H9 (cell line): ENCODE measurements at regions not wholly inside any gene's neighbourhood (a gene's known extent, or its start where the extent isn't known, plus 50 kb on each side); places are given as distances from the start of the nearest gene placed in this dataset.

ENCODE experiments used
- DNase-seq: peaks from one replicate; pipeline ENCODE4 v3.0.0-alpha.2; 2017
- H2AFZ ChIP-seq: one replicate; pipeline ENCODE4 v1.6.1; 2013; ENCODE audit warnings: mild to moderate bottlenecking, low read length, control low read depth, moderate library complexity
- H2AK5ac ChIP-seq: 2 replicates; pipeline ENCODE4 v1.6.1; 2013; ENCODE audit warnings: low read length, control low read depth, mixed read lengths; ENCODE audit not compliant: insufficient read length
- H2BK120ac ChIP-seq: one replicate; pipeline ENCODE4 v1.6.1; 2013; ENCODE audit warnings: low read depth, mild to moderate bottlenecking, low read length, control low read depth, inconsistent platforms; ENCODE audit not compliant: poor library complexity, severe bottlenecking
- H2BK12ac ChIP-seq: 2 replicates; pipeline ENCODE4 v1.6.1; 2013; ENCODE audit warnings: low read length, control low read depth, mixed read lengths, low read depth; ENCODE audit not compliant: insufficient read length
- H2BK15ac ChIP-seq: 2 replicates; pipeline ENCODE4 v1.6.1; 2013; ENCODE audit warnings: low read depth, low read length, control low read depth
- H2BK20ac ChIP-seq: one replicate; pipeline ENCODE4 v1.6.1; 2013; ENCODE audit warnings: low read depth, mild to moderate bottlenecking, low read length, control low read depth, inconsistent platforms; ENCODE audit not compliant: poor library complexity, severe bottlenecking
- H2BK5ac ChIP-seq: 2 replicates; pipeline ENCODE4 v1.6.1; 2013; ENCODE audit warnings: low read length, control low read depth, mixed read lengths; ENCODE audit not compliant: insufficient read length
- H3K14ac ChIP-seq: 2 replicates; pipeline ENCODE4 v1.6.1; 2013; ENCODE audit warnings: low read length, control low read depth; ENCODE audit not compliant: insufficient read depth
- H3K18ac ChIP-seq: 2 replicates; pipeline ENCODE4 v1.6.1; 2013; ENCODE audit warnings: low read depth, mild to moderate bottlenecking, mixed read lengths, low read length, control low read depth; ENCODE audit not compliant: insufficient read length
- H3K23ac ChIP-seq: 2 replicates; pipeline ENCODE4 v1.6.1; 2013; ENCODE audit warnings: low read length, control low read depth, mixed read lengths, low read depth; ENCODE audit not compliant: insufficient read length
- H3K23me2 ChIP-seq: 2 replicates; pipeline ENCODE4 v1.6.1; 2013; ENCODE audit warnings: low read depth, mild to moderate bottlenecking, mixed read lengths, low read length, control low read depth; ENCODE audit not compliant: insufficient read length, poor library complexity, severe bottlenecking
- H3K27ac ChIP-seq: 2 replicates; pipeline ENCODE4 v1.5.1; 2013; ENCODE audit warnings: low read length, control low read depth, mixed read lengths, low read depth; ENCODE audit not compliant: insufficient read length
- H3K27me3 ChIP-seq: 2 replicates; pipeline ENCODE4 v1.6.1; 2013; ENCODE audit warnings: low read length, control low read depth, inconsistent platforms; ENCODE audit not compliant: insufficient read depth
- H3K4ac ChIP-seq: 2 replicates; pipeline ENCODE4 v1.6.1; 2013; ENCODE audit warnings: low read depth, mild to moderate bottlenecking, control low read depth, inconsistent platforms, low read length, moderate library complexity
- H3K4me1 ChIP-seq: 2 replicates; pipeline ENCODE4 v1.6.1; 2013; ENCODE audit warnings: low read length, control low read depth, inconsistent platforms; ENCODE audit not compliant: insufficient read depth
- H3K4me2 ChIP-seq: 2 replicates; pipeline ENCODE4 v1.6.1; 2013; ENCODE audit warnings: low read length, control low read depth, mixed read lengths; ENCODE audit not compliant: insufficient read length, insufficient read depth
- H3K56ac ChIP-seq: 2 replicates; pipeline ENCODE4 v1.6.1; 2013; ENCODE audit warnings: low read depth, mild to moderate bottlenecking, mixed read lengths, low read length, control low read depth; ENCODE audit not compliant: insufficient read length
- H3K79me1 ChIP-seq: 2 replicates; pipeline ENCODE4 v1.6.1; 2013; ENCODE audit warnings: low read depth, mild to moderate bottlenecking, moderate library complexity, low read length, control low read depth, inconsistent platforms; ENCODE audit not compliant: insufficient read depth, poor library complexity, severe bottlenecking
- H3K79me2 ChIP-seq: 2 replicates; pipeline ENCODE4 v1.6.1; 2013; ENCODE audit warnings: low read length, control low read depth, inconsistent platforms; ENCODE audit not compliant: insufficient read depth
- H3K9ac ChIP-seq: 2 replicates; pipeline ENCODE4 v1.6.1; 2013; ENCODE audit warnings: low read length, control low read depth, mixed read lengths; ENCODE audit not compliant: insufficient read length; ENCODE audit errors: extremely low read depth
- H3K9me3 ChIP-seq: one replicate; pipeline ENCODE4 v1.6.1; 2013; ENCODE audit warnings: low read depth, low read length, inconsistent platforms; ENCODE audit not compliant: control insufficient read depth
- H3T11ph ChIP-seq: one replicate; pipeline ENCODE4 v1.6.1; 2013; ENCODE audit warnings: mild to moderate bottlenecking, low read length, control low read depth, inconsistent platforms
- H4K20me1 ChIP-seq: one replicate; pipeline ENCODE4 v1.6.1; 2013; ENCODE audit not compliant: control insufficient read depth, insufficient read length, insufficient read depth
- H4K5ac ChIP-seq: 2 replicates; pipeline ENCODE4 v1.6.1; 2013; ENCODE audit warnings: low read depth, mild to moderate bottlenecking, mixed read lengths, low read length, control low read depth; ENCODE audit not compliant: insufficient read length
- H4K8ac ChIP-seq: replicated peaks from 2 replicates; pipeline ENCODE4 v1.6.1; 2013; ENCODE audit warnings: low read length, control low read depth, mixed read lengths, low read depth; ENCODE audit not compliant: insufficient read length
- H4K91ac ChIP-seq: 2 replicates; pipeline ENCODE4 v1.6.1; 2013; ENCODE audit warnings: low read depth, mild to moderate bottlenecking, moderate library complexity, mixed read lengths, low read length, control low read depth; ENCODE audit not compliant: insufficient read length
- H3K27ac Mint-ChIP-seq, 3 experiments: 2 replicates in 2 of 3; 3 replicates in 1 of 3; pipeline ENCODE4 v1.8.0; 2020 to 2021; ENCODE audit warnings: mixed read lengths in 3 of 3, mild to moderate bottlenecking in 1 of 3, moderate library complexity in 1 of 3
- H3K27me3 Mint-ChIP-seq: 2 replicates; pipeline ENCODE4 v1.8.0; 2021; ENCODE audit warnings: low read depth, mild to moderate bottlenecking, moderate library complexity, mixed read lengths
- H3K36me3 Mint-ChIP-seq, 3 experiments: 2 replicates in 2 of 3; 3 replicates in 1 of 3; pipeline ENCODE4 v1.8.0; 2020 to 2021; ENCODE audit warnings: low read depth in 3 of 3, mixed read lengths in 3 of 3; ENCODE audit not compliant: insufficient read depth in 1 of 3
- H3K4me1 Mint-ChIP-seq, 2 experiments: 2 replicates each; pipeline ENCODE4 v1.8.0; 2020; ENCODE audit warnings: mixed read lengths in 2 of 2
- H3K4me3 Mint-ChIP-seq, 2 experiments: 2 replicates in 1 of 2; 3 replicates in 1 of 2; pipeline ENCODE4 v1.8.0; 2020 to 2021; ENCODE audit warnings: mild to moderate bottlenecking in 2 of 2, mixed read lengths in 2 of 2, moderate library complexity in 1 of 2
- H3K9me3 Mint-ChIP-seq, 2 experiments: 2 replicates in 1 of 2; 3 replicates in 1 of 2; pipeline ENCODE4 v1.8.0; 2020; ENCODE audit warnings: mild to moderate bottlenecking in 2 of 2, mixed read lengths in 2 of 2, moderate library complexity in 1 of 2
- WGBS: extraction: QIAGEN DNeasy Blood & Tissue Kit; methylation state at CpG from one replicate; pipeline ENCODE4 v1.1.7; 2013; ENCODE audit warnings: missing lambda C conversion rate, low lambda C conversion rate, mixed read lengths; ENCODE audit not compliant: insufficient read length; ENCODE audit errors: extremely low coverage; 5-methylcytosine and 5-hydroxymethylcytosine counted together
- TF ChIP-seq, protein P1 (sequence below): fragments of 200-600 bp; sonication (generic); conservative IDR thresholded peaks from 3 replicates; pipeline ENCODE4 v1.8.0; 2021; ENCODE audit warnings: antibody characterized with exemption, mild to moderate bottlenecking

- H3K27ac Mint-ChIP-seq, result peak overlapping the region in 1 of 3 experiments; percentile 47; a peak in 1 of 7 replicates
Observed at GRCh38 chr2:213224366-213224765, 59.9 kb upstream of the SPAG16 start.

More at GRCh38 chr2:213224366-213224765, 59.9 kb upstream of the SPAG16 start:
- Histone ChIP-seq H3K23ac (no peak overlapping the region), H3K4me1 (no peaks in the 10 kb centered on the region), H2BK120ac (no peak overlapping the region), H3K9ac (no peak overlapping the region), H3K9me3 (no peaks in the 10 kb centered on the region), H4K91ac (no peak overlapping the region), H2AK5ac (no peak overlapping the region), H3K27ac (no peak overlapping the region), H3K56ac (no peak overlapping the region), H2BK20ac (no peak overlapping the region), H2BK15ac (no peak overlapping the region), H3K4me2 (no peak overlapping the region), H2AFZ (no peak overlapping the region), H3K4ac (no peak overlapping the region), H3T11ph (no peak overlapping the region), H2BK12ac (no peak overlapping the region), H3K27me3 (no peaks in the 10 kb centered on the region), H4K8ac (no peak overlapping the region), H3K79me2 (no peaks in the 10 kb centered on the region), H3K14ac (no peak overlapping the region), H2BK5ac (no peak overlapping the region), H4K20me1 (no peaks in the 10 kb centered on the region), H3K79me1 (no peaks in the 10 kb centered on the region), H4K5ac (no peak overlapping the region), H3K18ac (no peak overlapping the region), H3K23me2 (no peaks in the 10 kb centered on the region)
- no CpG with 5 or more reads among the region's 2 CpGs for WGBS
- TF ChIP-seq, protein P1, sequence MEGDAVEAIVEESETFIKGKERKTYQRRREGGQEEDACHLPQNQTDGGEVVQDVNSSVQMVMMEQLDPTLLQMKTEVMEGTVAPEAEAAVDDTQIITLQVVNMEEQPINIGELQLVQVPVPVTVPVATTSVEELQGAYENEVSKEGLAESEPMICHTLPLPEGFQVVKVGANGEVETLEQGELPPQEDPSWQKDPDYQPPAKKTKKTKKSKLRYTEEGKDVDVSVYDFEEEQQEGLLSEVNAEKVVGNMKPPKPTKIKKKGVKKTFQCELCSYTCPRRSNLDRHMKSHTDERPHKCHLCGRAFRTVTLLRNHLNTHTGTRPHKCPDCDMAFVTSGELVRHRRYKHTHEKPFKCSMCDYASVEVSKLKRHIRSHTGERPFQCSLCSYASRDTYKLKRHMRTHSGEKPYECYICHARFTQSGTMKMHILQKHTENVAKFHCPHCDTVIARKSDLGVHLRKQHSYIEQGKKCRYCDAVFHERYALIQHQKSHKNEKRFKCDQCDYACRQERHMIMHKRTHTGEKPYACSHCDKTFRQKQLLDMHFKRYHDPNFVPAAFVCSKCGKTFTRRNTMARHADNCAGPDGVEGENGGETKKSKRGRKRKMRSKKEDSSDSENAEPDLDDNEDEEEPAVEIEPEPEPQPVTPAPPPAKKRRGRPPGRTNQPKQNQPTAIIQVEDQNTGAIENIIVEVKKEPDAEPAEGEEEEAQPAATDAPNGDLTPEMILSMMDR, result no peak
- Mint-ChIP-seq H3K36me3 (no peaks in the 10 kb centered on the region), H3K4me1 (peaks cover 9% of the 10 kb centered on the region in 2 experiments), H3K9me3 (no peaks in the 10 kb centered on the region), H3K4me3 (no peak overlapping the region), H3K27me3 (no peaks in the 10 kb centered on the region)
- DNase-seq, result no peak
